H1 (cell line): ENCODE measurements at regions not wholly inside any gene's neighbourhood (a gene's known extent, or its start where the extent isn't known, plus 50 kb on each side); places are given as distances from the start of the nearest gene placed in this dataset.

Experiments used
- CTCF ChIA-PET: fragments of 300-600 bp; sonication (Branson Sonifier 250); formaldehyde crosslinking; loops from one replicate; lab custom pipeline; 2021; ENCODE audit not compliant: partially characterized antibody; lab: Charles Lee
- POLR2A ChIA-PET: fragments of 300-600 bp; sonication (Branson Sonifier 250); formaldehyde crosslinking; loops from one replicate; lab custom pipeline; 2021; ENCODE audit warnings: inconsistent platforms; ENCODE audit not compliant: partially characterized antibody; lab: Charles Lee
- DNase-seq, 2 experiments: peaks; one replicate each; pipeline versions ENCODE4 v3.0.0 to v3.0.0-alpha.2; 2010 to 2022; ENCODE audit warnings: low spot score in 2 of 2, low read depth in 1 of 2, mixed read lengths in 1 of 2
- FAIRE-seq: peaks from 2 replicates; lab custom pipeline; 2011; peaks lifted over from hg19 to GRCh38; lab: Jason Lieb, UNC
- H2AFZ ChIP-seq: 2 replicates; pipeline ENCODE4 v1.8.1; 2012; ENCODE audit warnings: low read length, inconsistent platforms
- H2AK5ac ChIP-seq: 2 replicates; pipeline ENCODE4 v1.6.1; 2013; ENCODE audit warnings: low read depth, low read length
- H2BK120ac ChIP-seq: replicated peaks from 2 replicates; pipeline ENCODE3; 2013; ENCODE audit warnings: low read depth, low read length, inconsistent platforms
- H2BK12ac ChIP-seq: 2 replicates; pipeline ENCODE4 v1.6.1; 2013; ENCODE audit warnings: low read depth, low read length
- H2BK15ac ChIP-seq: 2 replicates; pipeline ENCODE4 v1.6.1; 2013; ENCODE audit warnings: low read length
- H2BK20ac ChIP-seq: 2 replicates; pipeline ENCODE4 v1.6.1; 2013; ENCODE audit warnings: low read length
- H2BK5ac ChIP-seq: 2 replicates; pipeline ENCODE4 v1.6.1; 2013; ENCODE audit warnings: low read depth, low read length
- H3K14ac ChIP-seq: 2 replicates; pipeline ENCODE4 v1.6.1; 2013; ENCODE audit warnings: inconsistent platforms; ENCODE audit not compliant: insufficient read length
- H3K18ac ChIP-seq: 2 replicates; pipeline ENCODE4 v1.6.1; 2013; ENCODE audit warnings: low read length; ENCODE audit errors: extremely low read depth
- H3K23ac ChIP-seq: 2 replicates; pipeline ENCODE4 v1.6.1; 2013; ENCODE audit warnings: inconsistent platforms; ENCODE audit not compliant: insufficient read length
- H3K23me2 ChIP-seq: 2 replicates; pipeline ENCODE4 v1.6.1; 2013; ENCODE audit warnings: low read depth, low read length
- H3K27ac ChIP-seq: 2 replicates; pipeline ENCODE4 v1.6.1; 2011; ENCODE audit warnings: low read depth, low read length, inconsistent platforms
- H3K27me3 ChIP-seq, 4 experiments: replicated peaks in 1 of 4; 1 replicate in 1 of 4; 2 replicates in 3 of 4; pipeline versions ENCODE4 v1.6.1 to v1.8.1; 2011 to 2013; ENCODE audit warnings: low read length in 3 of 4, mild to moderate bottlenecking in 3 of 4, inconsistent platforms in 2 of 4, mixed read lengths in 2 of 4, moderate library complexity in 1 of 4; ENCODE audit not compliant: control insufficient read depth in 3 of 4, insufficient read depth in 3 of 4; ENCODE audit errors: extremely low read depth in 1 of 4
- H3K36me3 ChIP-seq, 4 experiments: 2 replicates each; pipeline versions ENCODE4 v1.6.1 to v1.8.1; 2011 to 2013; ENCODE audit warnings: mild to moderate bottlenecking in 4 of 4, low read length in 3 of 4, moderate library complexity in 2 of 4, control low read depth in 1 of 4, inconsistent platforms in 1 of 4; ENCODE audit not compliant: insufficient read depth in 4 of 4, control insufficient read depth in 2 of 4
- H3K4ac ChIP-seq: replicated peaks from 2 replicates; pipeline ENCODE3; 2013; ENCODE audit warnings: low read length, low read depth, mixed read lengths, inconsistent platforms; ENCODE audit not compliant: insufficient read length
- H3K4me1 ChIP-seq, 4 experiments: replicated peaks in 1 of 4; 1 replicate in 1 of 4; 2 replicates in 3 of 4; pipeline versions ENCODE4 v1.6.1 to v1.8.1; 2011 to 2013; ENCODE audit warnings: low read length in 3 of 4, inconsistent platforms in 2 of 4, mixed read lengths in 1 of 4; ENCODE audit not compliant: insufficient read depth in 4 of 4, control insufficient read depth in 3 of 4
- H3K4me2 ChIP-seq, 2 experiments: 2 replicates each; pipeline versions ENCODE4 v1.6.1 to v1.8.1; 2011 to 2013; ENCODE audit warnings: low read depth in 2 of 2, low read length in 2 of 2, control low read depth in 1 of 2, inconsistent platforms in 1 of 2, mild to moderate bottlenecking in 1 of 2; ENCODE audit not compliant: insufficient read depth in 1 of 2
- H3K4me3 ChIP-seq, 4 experiments: fragments of 200-600, 300-600 bp in 1 of 4; sonication (generic), shearing (Covaris generic), sonication (Bioruptor Twin) in 1 of 4; 2 replicates each; pipeline versions ENCODE4 v1.5.1 to v1.8.1; 2011 to 2016; ENCODE audit warnings: low read length in 4 of 4, low read depth in 3 of 4, control low read depth in 2 of 4, inconsistent platforms in 2 of 4, mild to moderate bottlenecking in 2 of 4, mixed read lengths in 1 of 4, moderate library complexity in 1 of 4; ENCODE audit not compliant: insufficient read depth in 2 of 4; ENCODE audit errors: extremely low read depth in 1 of 4
- H3K56ac ChIP-seq: replicated peaks from 2 replicates; pipeline ENCODE3; 2013; ENCODE audit warnings: low read depth, mild to moderate bottlenecking, mixed read lengths, low read length, inconsistent platforms; ENCODE audit not compliant: insufficient read length
- H3K79me1 ChIP-seq: 2 replicates; pipeline ENCODE4 v1.6.1; 2013; ENCODE audit warnings: low read depth, low read length, control low read depth
- H3K79me2 ChIP-seq, 2 experiments: 2 replicates each; pipeline versions ENCODE4 v1.6.1 to v1.8.1; 2012 to 2013; ENCODE audit warnings: low read length in 2 of 2, mild to moderate bottlenecking in 2 of 2, inconsistent platforms in 1 of 2; ENCODE audit not compliant: insufficient read depth in 2 of 2, control insufficient read depth in 1 of 2
- H3K9ac ChIP-seq, 4 experiments: replicated peaks in 1 of 4; 1 replicate in 1 of 4; 2 replicates in 3 of 4; pipeline versions ENCODE4 v1.6.1 to v1.8.1; 2011 to 2013; ENCODE audit warnings: low read depth in 3 of 4, low read length in 3 of 4, control low read depth in 2 of 4, mild to moderate bottlenecking in 2 of 4, moderate library complexity in 2 of 4, inconsistent platforms in 1 of 4; ENCODE audit errors: extremely low read depth in 1 of 4
- H3K9me3 ChIP-seq, 2 experiments: 2 replicates each; pipeline versions ENCODE4 v1.6.1 to v1.8.1; 2012 to 2013; ENCODE audit warnings: mild to moderate bottlenecking in 2 of 2, moderate library complexity in 2 of 2, control low read depth in 1 of 2, inconsistent platforms in 1 of 2, low read depth in 1 of 2, low read length in 1 of 2, mixed read lengths in 1 of 2; ENCODE audit not compliant: insufficient read depth in 2 of 2
- H4K20me1 ChIP-seq, 2 experiments: replicated peaks in 1 of 2; 2 replicates each; pipeline versions ENCODE3 to v1.8.1; 2011 to 2013; ENCODE audit warnings: inconsistent platforms in 2 of 2, low read length in 2 of 2, mild to moderate bottlenecking in 1 of 2; ENCODE audit not compliant: insufficient read depth in 2 of 2, control insufficient read depth in 1 of 2
- H4K5ac ChIP-seq: 2 replicates; pipeline ENCODE4 v1.6.1; 2013; ENCODE audit warnings: low read length, low read depth, mixed read lengths, inconsistent platforms; ENCODE audit not compliant: insufficient read length
- H4K8ac ChIP-seq: 2 replicates; pipeline ENCODE4 v1.8.0; 2013; ENCODE audit warnings: mild to moderate bottlenecking, moderate library complexity, low read length, inconsistent platforms; ENCODE audit not compliant: insufficient read depth; ENCODE audit errors: extremely low read depth
- H4K91ac ChIP-seq: replicated peaks from 2 replicates; pipeline ENCODE3; 2013; ENCODE audit warnings: low read length, mixed read lengths, inconsistent platforms; ENCODE audit not compliant: insufficient read length
- CBX8 ChIP-seq: fragments of 300-800, 300-1000 bp; sonication (generic); IDR thresholded peaks from 2 replicates; pipeline ENCODE4 v1.7.1; 2016; ENCODE audit warnings: low read depth, low read length, borderline replicate concordance
- CHD1 ChIP-seq: IDR thresholded peaks from 2 replicates; pipeline ENCODE4 v1.6.1; 2012; ENCODE audit warnings: low read depth, low read length, improper control_type of control experiment
- KDM1A ChIP-seq: fragments of 200-600, 300-600 bp; sonication (generic); IDR thresholded peaks from 2 replicates; pipeline ENCODE4 v1.7.1; 2016; ENCODE audit warnings: mild to moderate bottlenecking, low read length, borderline replicate concordance
- PHF8 ChIP-seq: fragments of 200-600 bp; sonication (generic); conservative IDR thresholded peaks from 2 replicates; pipeline ENCODE4 v1.7.1; 2012; ENCODE audit warnings: low read depth, mild to moderate bottlenecking, inconsistent platforms, low read length, moderate library complexity
- RBBP5 ChIP-seq: IDR thresholded peaks from 2 replicates; pipeline ENCODE4 v1.7.1; 2012; ENCODE audit warnings: low read depth, mild to moderate bottlenecking, inconsistent platforms, low read length, moderate library complexity, borderline replicate concordance
- WGBS, 2 experiments: shearing (Covaris generic) in 1 of 2; methylation state at CpG; one replicate each; pipeline versions ENCODE4 v1.1.6 to v1.1.7; 2013 to 2015; ENCODE audit warnings: low lambda C conversion rate in 2 of 2, mixed read lengths in 2 of 2, inconsistent platforms in 1 of 2, low coverage in 1 of 2, missing lambda C conversion rate in 1 of 2; ENCODE audit not compliant: insufficient replicate concordance in 2 of 2, insufficient coverage in 1 of 2, insufficient read length in 1 of 2; ENCODE audit errors: extremely low coverage in 1 of 2, missing lambda C conversion rate in 1 of 2; 5-methylcytosine and 5-hydroxymethylcytosine counted together

GRCh38 chr1:165992533-165992932, 165.1 kb downstream of the UCK2 start:
- no peak overlapping the region for H3K27ac ChIP-seq
- H3K23ac ChIP-seq = no peak overlapping the region
- no peaks in the 10 kb centered on the region for H4K20me1 ChIP-seq
- H2AFZ ChIP-seq = no peak overlapping the region
- H3K4me3 ChIP-seq = no peak overlapping the region
- H4K8ac ChIP-seq = no peak overlapping the region
- no peak overlapping the region for H2BK12ac ChIP-seq
- H2BK15ac ChIP-seq = no peak overlapping the region
- DNase-seq (no peak), FAIRE-seq (no peak)
- no peak overlapping the region for H2AK5ac ChIP-seq
- WGBS, 2 experiments = 93% methylated on average over 3 of the region's 3 CpGs; no CpG with 5 or more reads in 1 of the 2 experiments
- H3K56ac ChIP-seq = no peak overlapping the region
- H3K14ac ChIP-seq = no peak overlapping the region
- H3K36me3 ChIP-seq = no peaks in the 10 kb centered on the region
- H3K79me1 ChIP-seq = no peaks in the 10 kb centered on the region
- H3K4me2 ChIP-seq = no peak overlapping the region
- H3K79me2 ChIP-seq = no peaks in the 10 kb centered on the region
- no peak overlapping the region for H4K5ac ChIP-seq
- H3K18ac ChIP-seq = no peak overlapping the region
- TF ChIP-seq CBX8 (no peak), CHD1 (no peak), RBBP5 (no peak), PHF8 (no peak), KDM1A (no peak)
- no peaks in the 10 kb centered on the region for H3K27me3 ChIP-seq
- ChIA-PET CTCF (interaction anchor here (0.6 kb wide), 1 partner anchor 42 kb away, joined by 3 read pairs; no protein-coding TSS in a partner anchor), POLR2A (no interaction called here)
- H2BK120ac ChIP-seq = no peak overlapping the region
- H3K4me1 ChIP-seq = no peaks in the 10 kb centered on the region
- no peak overlapping the region for H2BK5ac ChIP-seq
- no peaks in the 10 kb centered on the region; the same call in 1 of the 2 replicates for H3K23me2 ChIP-seq
- H4K91ac ChIP-seq = no peak overlapping the region
- no peaks in the 10 kb centered on the region for H3K9me3 ChIP-seq
- H2BK20ac ChIP-seq = no peak overlapping the region
- no peak overlapping the region for H3K4ac ChIP-seq
- no peak overlapping the region for H3K9ac ChIP-seq
